ENCODE measurements at regions not wholly inside any gene's neighbourhood (a gene's known extent, or its start where the extent isn't known, plus 50 kb on each side); places are given as distances from the start of the nearest gene placed in this dataset.

DNA sequence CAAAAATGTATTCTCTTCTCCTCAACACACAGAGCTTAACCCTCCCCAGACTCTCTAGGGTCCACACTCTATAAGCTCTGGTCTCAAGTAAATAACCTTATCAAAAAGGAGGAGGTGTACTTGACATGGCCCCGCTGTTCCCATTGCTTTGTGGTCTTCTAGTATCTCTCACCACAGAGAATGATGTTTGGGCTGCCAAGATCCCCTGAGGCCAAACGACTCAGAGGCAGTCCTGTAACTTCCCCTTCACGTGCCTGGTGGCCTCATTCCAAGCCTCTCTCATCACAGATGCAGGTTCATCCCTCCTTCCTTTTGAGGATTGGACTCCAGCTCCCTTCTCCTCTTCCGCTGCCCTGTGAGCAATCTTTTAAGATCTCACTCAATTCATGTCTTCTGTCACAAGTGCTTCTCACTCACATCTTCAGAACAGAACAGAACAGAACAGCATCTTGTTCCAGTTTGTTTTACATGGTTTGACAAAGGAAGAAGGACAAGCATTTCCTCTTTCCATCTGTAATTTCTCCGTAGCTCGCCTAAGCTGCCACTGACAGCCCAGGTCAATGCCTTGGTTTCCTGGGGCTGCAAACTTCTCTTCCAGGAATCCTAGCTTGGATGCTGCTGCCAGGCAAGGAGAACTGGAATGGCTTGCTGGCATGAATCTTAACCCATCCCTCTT lies 541.5 kb downstream of the CD83 start:
- Histone ChIP-seq H4K20me1 (ENCODE audit: low read depth, low read length) (no peaks in the 10 kb centered on the region), H3K27ac (ENCODE audit: low read depth, low read length) (no peak overlapping the region), H3K4me2 (ENCODE audit: low read depth, low read length, poor library complexity, severe bottlenecking) (no peak overlapping the region), H3K36me3 (ENCODE audit: low read length) (no peaks in the 10 kb centered on the region), H3F3A (ENCODE audit: insufficient read depth) (no peaks in the 10 kb centered on the region), H3K27me3 (ENCODE audit: low read length) (no peaks in the 10 kb centered on the region), H3K9me3 (ENCODE audit: insufficient read depth, low read length) (no peaks in the 10 kb centered on the region), H3K4me3 (ENCODE audit: insufficient read depth, low read length, poor library complexity, severe bottlenecking) (no peak overlapping the region), H2AFZ (ENCODE audit: low read depth, low read length, severe bottlenecking) (no peak overlapping the region), H3K9me2 (replicated peaks; ENCODE audit: insufficient read depth, low read length) (no peaks in the 10 kb centered on the region), H3K9ac (ENCODE audit: low read length) (no peak overlapping the region), H3K79me2 (ENCODE audit: insufficient read depth, low read length) (no peaks in the 10 kb centered on the region)
- no peak for TF ChIP-seq EZH2phosphoT487 (conservative IDR thresholded peaks at IDR 0.05; ENCODE audit: low read length)
- TF ChIP-seq, protein P1, sequence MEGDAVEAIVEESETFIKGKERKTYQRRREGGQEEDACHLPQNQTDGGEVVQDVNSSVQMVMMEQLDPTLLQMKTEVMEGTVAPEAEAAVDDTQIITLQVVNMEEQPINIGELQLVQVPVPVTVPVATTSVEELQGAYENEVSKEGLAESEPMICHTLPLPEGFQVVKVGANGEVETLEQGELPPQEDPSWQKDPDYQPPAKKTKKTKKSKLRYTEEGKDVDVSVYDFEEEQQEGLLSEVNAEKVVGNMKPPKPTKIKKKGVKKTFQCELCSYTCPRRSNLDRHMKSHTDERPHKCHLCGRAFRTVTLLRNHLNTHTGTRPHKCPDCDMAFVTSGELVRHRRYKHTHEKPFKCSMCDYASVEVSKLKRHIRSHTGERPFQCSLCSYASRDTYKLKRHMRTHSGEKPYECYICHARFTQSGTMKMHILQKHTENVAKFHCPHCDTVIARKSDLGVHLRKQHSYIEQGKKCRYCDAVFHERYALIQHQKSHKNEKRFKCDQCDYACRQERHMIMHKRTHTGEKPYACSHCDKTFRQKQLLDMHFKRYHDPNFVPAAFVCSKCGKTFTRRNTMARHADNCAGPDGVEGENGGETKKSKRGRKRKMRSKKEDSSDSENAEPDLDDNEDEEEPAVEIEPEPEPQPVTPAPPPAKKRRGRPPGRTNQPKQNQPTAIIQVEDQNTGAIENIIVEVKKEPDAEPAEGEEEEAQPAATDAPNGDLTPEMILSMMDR (IDR thresholded peaks at IDR 0.05; ENCODE audit: insufficient read depth, low read length, poor library complexity, severe bottlenecking), result no peak

DNA sequence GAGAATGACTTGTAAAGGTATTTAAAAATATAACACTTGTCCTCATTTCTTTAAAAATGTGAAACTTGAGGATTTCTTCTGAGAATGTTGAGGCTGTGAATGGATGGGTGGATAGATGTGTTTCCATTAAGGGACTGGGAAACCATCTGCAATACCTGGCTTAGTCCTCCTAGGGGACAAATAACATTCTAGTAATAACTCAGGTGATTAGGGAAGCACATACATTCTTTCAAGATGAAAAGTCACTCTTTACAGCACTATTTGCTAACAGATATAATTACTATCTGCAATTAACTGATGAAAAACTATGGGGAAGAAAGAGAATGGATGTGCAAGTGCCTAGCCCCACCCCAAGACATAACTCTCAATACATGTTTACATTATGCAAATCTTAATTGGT lies 542.3 kb downstream of the CD83 start:
- Histone ChIP-seq H3K79me2 (ENCODE audit: insufficient read depth, low read length) (no peaks in the 10 kb centered on the region), H3K9ac (ENCODE audit: low read length) (no peak overlapping the region), H3K9me2 (replicated peaks; ENCODE audit: insufficient read depth, low read length) (no peaks in the 10 kb centered on the region), H3K27ac (ENCODE audit: low read depth, low read length) (no peak overlapping the region), H2AFZ (ENCODE audit: low read depth, low read length, severe bottlenecking) (no peak overlapping the region), H4K20me1 (ENCODE audit: low read depth, low read length) (no peaks in the 10 kb centered on the region), H3K9me3 (ENCODE audit: insufficient read depth, low read length) (no peaks in the 10 kb centered on the region), H3K4me2 (ENCODE audit: low read depth, low read length, poor library complexity, severe bottlenecking) (no peak overlapping the region), H3F3A (ENCODE audit: insufficient read depth) (no peaks in the 10 kb centered on the region), H3K36me3 (ENCODE audit: low read length) (no peaks in the 10 kb centered on the region), H3K4me3 (ENCODE audit: insufficient read depth, low read length, poor library complexity, severe bottlenecking) (no peak overlapping the region), H3K27me3 (ENCODE audit: low read length) (no peaks in the 10 kb centered on the region)
- TF ChIP-seq EZH2phosphoT487 (conservative IDR thresholded peaks at IDR 0.05; ENCODE audit: low read length), result no peak
- TF ChIP-seq, protein P1 (IDR thresholded peaks at IDR 0.05; ENCODE audit: insufficient read depth, low read length, poor library complexity, severe bottlenecking), result no peak

DNA sequence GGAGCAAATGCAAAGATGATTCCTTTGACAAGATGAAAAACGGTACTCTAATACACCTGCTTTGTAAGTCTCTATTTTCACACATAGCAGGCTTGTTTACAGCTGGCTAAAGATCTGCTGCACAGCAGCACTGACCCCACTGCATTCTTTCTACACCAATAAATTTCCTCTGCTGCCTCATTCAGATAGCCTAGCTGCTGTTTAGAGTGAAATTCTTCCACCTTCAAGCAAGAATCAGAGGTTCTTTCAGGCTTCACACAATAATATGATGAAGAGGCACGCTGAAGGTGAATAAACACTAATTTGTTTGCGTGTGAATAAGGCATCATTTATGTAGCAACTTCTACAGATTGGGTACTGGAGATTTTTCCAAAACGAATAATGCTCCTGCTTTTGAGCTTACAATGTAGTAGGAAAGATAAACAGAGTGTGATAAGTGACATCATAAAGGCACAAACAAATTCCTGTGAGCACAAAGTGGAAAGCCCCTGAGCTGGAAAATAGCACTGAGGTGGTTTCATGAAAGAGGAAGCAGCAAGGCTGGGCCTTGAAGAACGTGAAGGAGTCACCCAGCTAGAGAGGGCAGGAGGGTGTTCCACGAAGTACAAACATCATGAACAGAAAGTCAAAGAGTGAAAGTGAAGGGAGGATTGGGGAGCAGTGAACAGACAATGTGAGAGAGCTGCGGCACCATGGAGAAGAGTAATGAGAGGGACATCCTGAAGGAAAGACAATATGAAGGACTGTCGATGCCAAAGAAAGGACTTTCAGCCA lies 543.4 kb downstream of the CD83 start:
- Histone ChIP-seq H4K20me1 (ENCODE audit: low read depth, low read length) (no peaks in the 10 kb centered on the region), H3K9ac (ENCODE audit: low read length) (no peak overlapping the region), H3K9me2 (replicated peaks; ENCODE audit: insufficient read depth, low read length) (no peaks in the 10 kb centered on the region), H3K36me3 (ENCODE audit: low read length) (no peaks in the 10 kb centered on the region), H2AFZ (ENCODE audit: low read depth, low read length, severe bottlenecking) (no peak overlapping the region), H3K4me2 (ENCODE audit: low read depth, low read length, poor library complexity, severe bottlenecking) (peak overlapping the region; percentile 2), H3K79me2 (ENCODE audit: insufficient read depth, low read length) (no peaks in the 10 kb centered on the region), H3K27me3 (ENCODE audit: low read length) (no peaks in the 10 kb centered on the region), H3K27ac (ENCODE audit: low read depth, low read length) (peak overlapping the region; percentile 41; the same call in 1 of the 2 replicates), H3K9me3 (ENCODE audit: insufficient read depth, low read length) (no peaks in the 10 kb centered on the region), H3K4me3 (ENCODE audit: insufficient read depth, low read length, poor library complexity, severe bottlenecking) (no peak overlapping the region), H3F3A (ENCODE audit: insufficient read depth) (no peaks in the 10 kb centered on the region)
- TF ChIP-seq, protein P1 (IDR thresholded peaks at IDR 0.05; ENCODE audit: insufficient read depth, low read length, poor library complexity, severe bottlenecking), result no peak
- 0 out of 2 replicates have a peak, but pooled peaks have one; percentile 90 for TF ChIP-seq EZH2phosphoT487 (conservative IDR thresholded peaks at IDR 0.05; ENCODE audit: low read length)
